ENCODE measurements at regions not wholly inside any gene's neighbourhood (a gene's known extent, or its start where the extent isn't known, plus 50 kb on each side); places are given as distances from the start of the nearest gene placed in this dataset.

DNA sequence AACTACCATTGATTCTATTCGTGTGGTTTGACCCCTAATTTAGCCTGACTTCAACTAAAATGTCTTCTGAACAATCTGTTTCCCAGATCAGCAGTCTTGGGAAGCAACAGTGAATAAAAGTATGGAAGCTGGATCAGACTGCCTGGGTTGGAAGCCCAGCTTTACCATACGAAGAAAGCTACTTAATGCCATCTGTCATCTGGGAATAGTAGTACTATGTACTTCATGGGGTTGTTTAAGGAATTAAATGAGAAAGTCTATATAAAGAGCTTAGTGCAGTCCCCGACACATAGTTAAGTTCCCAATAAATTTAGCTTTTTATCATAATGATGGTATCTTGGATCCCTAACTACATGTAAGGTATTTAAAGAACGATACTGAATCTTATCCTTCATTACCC lies 151.5 kb upstream of the ERCC4 start:
- H3K4me2 ChIP-seq (ENCODE audit: insufficient read depth, low read length): no peak overlapping the region
- no peak for DNase-seq (ENCODE audit: low read depth, low spot score)
- no peaks in the 10 kb centered on the region for H4K20me1 ChIP-seq (replicated peaks; ENCODE audit: control insufficient read depth, extremely low read depth, insufficient read depth, low read length)
- no peaks in the 10 kb centered on the region for H3K36me3 ChIP-seq (ENCODE audit: control insufficient read depth in 2 of 2, extremely low read depth in 1 of 2, insufficient read depth in 2 of 2, low read length in 2 of 2)
- ChIA-PET POLR2A (no interaction called here), CTCF (no interaction called here)
- TF ChIP-seq, protein P1, sequence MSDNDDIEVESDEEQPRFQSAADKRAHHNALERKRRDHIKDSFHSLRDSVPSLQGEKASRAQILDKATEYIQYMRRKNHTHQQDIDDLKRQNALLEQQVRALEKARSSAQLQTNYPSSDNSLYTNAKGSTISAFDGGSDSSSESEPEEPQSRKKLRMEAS (IDR thresholded peaks at IDR 0.05; ENCODE audit: insufficient read depth, insufficient read length): no peak
- TF ChIP-seq JUN (IDR thresholded peaks at IDR 0.05; ENCODE audit: borderline replicate concordance, insufficient read depth, insufficient read length, low read depth): no peak
- no peak for TF ChIP-seq POLR2AphosphoS5 (IDR thresholded peaks at IDR 0.05; ENCODE audit: insufficient read depth, low read depth, low read length)
- no peak for TF ChIP-seq GATA2 (IDR thresholded peaks at IDR 0.05; ENCODE audit: insufficient read depth, insufficient read length, low read depth, low read length)
- TF ChIP-seq FOS (IDR thresholded peaks at IDR 0.05; ENCODE audit: borderline replicate concordance, insufficient read depth, low read length): no peak
- TF ChIP-seq POLR2A (IDR thresholded peaks at IDR 0.05; ENCODE audit: low read depth, low read length): no peak
- TF ChIP-seq EZH2 (IDR thresholded peaks at IDR 0.05; ENCODE audit: borderline replicate concordance, low read depth, low read length, severe bottlenecking): no peak
- TF ChIP-seq MYC (IDR thresholded peaks at IDR 0.05; ENCODE audit: low read depth, low read length): no peak
- TF ChIP-seq, protein P2, sequence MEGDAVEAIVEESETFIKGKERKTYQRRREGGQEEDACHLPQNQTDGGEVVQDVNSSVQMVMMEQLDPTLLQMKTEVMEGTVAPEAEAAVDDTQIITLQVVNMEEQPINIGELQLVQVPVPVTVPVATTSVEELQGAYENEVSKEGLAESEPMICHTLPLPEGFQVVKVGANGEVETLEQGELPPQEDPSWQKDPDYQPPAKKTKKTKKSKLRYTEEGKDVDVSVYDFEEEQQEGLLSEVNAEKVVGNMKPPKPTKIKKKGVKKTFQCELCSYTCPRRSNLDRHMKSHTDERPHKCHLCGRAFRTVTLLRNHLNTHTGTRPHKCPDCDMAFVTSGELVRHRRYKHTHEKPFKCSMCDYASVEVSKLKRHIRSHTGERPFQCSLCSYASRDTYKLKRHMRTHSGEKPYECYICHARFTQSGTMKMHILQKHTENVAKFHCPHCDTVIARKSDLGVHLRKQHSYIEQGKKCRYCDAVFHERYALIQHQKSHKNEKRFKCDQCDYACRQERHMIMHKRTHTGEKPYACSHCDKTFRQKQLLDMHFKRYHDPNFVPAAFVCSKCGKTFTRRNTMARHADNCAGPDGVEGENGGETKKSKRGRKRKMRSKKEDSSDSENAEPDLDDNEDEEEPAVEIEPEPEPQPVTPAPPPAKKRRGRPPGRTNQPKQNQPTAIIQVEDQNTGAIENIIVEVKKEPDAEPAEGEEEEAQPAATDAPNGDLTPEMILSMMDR (IDR thresholded peaks at IDR 0.05; ENCODE audit: extremely low read depth in 1 of 2, insufficient read depth in 1 of 2, low read depth in 1 of 2, low read length in 2 of 2): no peak
- no peak for FAIRE-seq
- H3K4me3 ChIP-seq (replicated peaks in 1 of 3; ENCODE audit: insufficient read depth in 1 of 3, low read depth in 1 of 3, low read length in 3 of 3): no peak overlapping the region
- no peaks in the 10 kb centered on the region for H3K9me1 ChIP-seq (replicated peaks; ENCODE audit: control insufficient read depth, extremely low read depth, insufficient read depth, low read length)
- peaks cover 2% of the 10 kb centered on the region for H3K9me3 ChIP-seq (replicated peaks; ENCODE audit: control insufficient read depth, insufficient read depth, low read length)
- no TSS peak for BruUV-seq (replicated peaks)
- H2AFZ ChIP-seq (ENCODE audit: low read depth, low read length): no peak overlapping the region
- H3K27me3 ChIP-seq (ENCODE audit: control insufficient read depth in 2 of 2, insufficient read depth in 2 of 2, low read length in 2 of 2): no peaks in the 10 kb centered on the region
- no peak overlapping the region for H3K9ac ChIP-seq (replicated peaks; ENCODE audit: extremely low read depth, insufficient read depth, low read length)
- intact Hi-C loops (cut with micrococcal nuclease): no loop called here
- H3K27ac ChIP-seq (ENCODE audit: insufficient read depth, low read depth, low read length): no peak overlapping the region
- no peaks in the 10 kb centered on the region for H3K4me1 ChIP-seq (ENCODE audit: control insufficient read depth, extremely low read depth, insufficient read depth, low read length)
- dilution Hi-C loops (cut with MboI; ENCODE audit: extremely low pct_ligation_motif_present, low sequenced_read_pairs): no loop called here
- no peaks in the 10 kb centered on the region for H3K79me2 ChIP-seq (ENCODE audit: control insufficient read depth, insufficient read depth, low read length)

Data from endothelial cell of umbilical vein (primary cell).